ENCODE measurements at regions not wholly inside any gene's neighbourhood (a gene's known extent, or its start where the extent isn't known, plus 50 kb on each side); places are given as distances from the start of the nearest gene placed in this dataset.

DNA sequence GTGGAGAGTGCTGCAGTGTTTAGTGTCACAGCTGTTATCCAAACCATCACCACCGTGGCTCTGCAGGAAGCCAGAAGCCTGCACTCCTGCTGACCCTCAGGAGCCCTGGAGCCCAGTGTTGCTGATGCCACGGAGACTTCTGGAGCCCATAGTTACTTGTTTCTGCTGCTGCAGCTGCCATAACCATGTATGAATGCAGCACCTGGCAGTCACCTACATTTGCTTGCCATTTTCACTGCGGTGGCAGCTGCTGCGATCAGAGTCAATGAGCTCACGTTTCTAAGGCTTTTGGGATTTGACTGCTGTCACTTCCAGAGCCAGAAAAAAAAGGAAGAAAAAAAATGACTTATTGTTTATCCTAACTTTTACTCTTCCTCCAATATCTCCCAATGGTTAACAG is 299.2 kb upstream of the THRB start:
- TF ChIP-seq POLR2AphosphoS5 (IDR thresholded peaks at IDR 0.05; ENCODE audit: insufficient read depth in 1 of 2, low read depth in 1 of 2), result no peak
- TF ChIP-seq, protein P1, sequence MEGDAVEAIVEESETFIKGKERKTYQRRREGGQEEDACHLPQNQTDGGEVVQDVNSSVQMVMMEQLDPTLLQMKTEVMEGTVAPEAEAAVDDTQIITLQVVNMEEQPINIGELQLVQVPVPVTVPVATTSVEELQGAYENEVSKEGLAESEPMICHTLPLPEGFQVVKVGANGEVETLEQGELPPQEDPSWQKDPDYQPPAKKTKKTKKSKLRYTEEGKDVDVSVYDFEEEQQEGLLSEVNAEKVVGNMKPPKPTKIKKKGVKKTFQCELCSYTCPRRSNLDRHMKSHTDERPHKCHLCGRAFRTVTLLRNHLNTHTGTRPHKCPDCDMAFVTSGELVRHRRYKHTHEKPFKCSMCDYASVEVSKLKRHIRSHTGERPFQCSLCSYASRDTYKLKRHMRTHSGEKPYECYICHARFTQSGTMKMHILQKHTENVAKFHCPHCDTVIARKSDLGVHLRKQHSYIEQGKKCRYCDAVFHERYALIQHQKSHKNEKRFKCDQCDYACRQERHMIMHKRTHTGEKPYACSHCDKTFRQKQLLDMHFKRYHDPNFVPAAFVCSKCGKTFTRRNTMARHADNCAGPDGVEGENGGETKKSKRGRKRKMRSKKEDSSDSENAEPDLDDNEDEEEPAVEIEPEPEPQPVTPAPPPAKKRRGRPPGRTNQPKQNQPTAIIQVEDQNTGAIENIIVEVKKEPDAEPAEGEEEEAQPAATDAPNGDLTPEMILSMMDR (IDR thresholded peaks at IDR 0.05), result no peak
- TF ChIP-seq POLR2A (IDR thresholded peaks at IDR 0.05), result no peak
